Type B pancreatic cell (in vitro differentiated cells): ENCODE measurements at regions not wholly inside any gene's neighbourhood (a gene's known extent, or its start where the extent isn't known, plus 50 kb on each side); places are given as distances from the start of the nearest gene placed in this dataset.

Source experiments
- DNase-seq: peaks from one replicate; pipeline ENCODE4 v3.0.0; 2021; ENCODE audit warnings: mixed read lengths; ENCODE audit not compliant: unreplicated experiment; ENCODE audit errors: extremely low spot score
- H3K27ac Mint-ChIP-seq: 2 replicates; pipeline ENCODE4 v1.8.0; 2021; ENCODE audit warnings: mild to moderate bottlenecking, mixed read lengths
- H3K27me3 Mint-ChIP-seq: 2 replicates; pipeline ENCODE4 v1.8.0; 2021; ENCODE audit warnings: mixed read lengths
- H3K36me3 Mint-ChIP-seq: 2 replicates; pipeline ENCODE4 v1.8.0; 2021; ENCODE audit warnings: mixed read lengths
- H3K4me1 Mint-ChIP-seq: one replicate; pipeline ENCODE4 v1.8.0; 2021; ENCODE audit warnings: mixed read lengths; ENCODE audit not compliant: unreplicated experiment
- H3K4me3 Mint-ChIP-seq: 2 replicates; pipeline ENCODE4 v1.8.0; 2021; ENCODE audit warnings: mild to moderate bottlenecking, mixed read lengths
- H3K9me3 Mint-ChIP-seq: 2 replicates; pipeline ENCODE4 v1.8.0; 2021; ENCODE audit warnings: mixed read lengths
- CTCF ChIP-seq: fragments of 200-600 bp; sonication (generic); conservative IDR thresholded peaks from 2 replicates; pipeline ENCODE4 v1.5.0; 2021; ENCODE audit warnings: antibody characterized with exemption, mild to moderate bottlenecking

- no peaks in the 10 kb centered on the region for H3K4me1 Mint-ChIP-seq
- H3K4me3 Mint-ChIP-seq, result no peak overlapping the region
- DNase-seq, result no peak
- H3K9me3 Mint-ChIP-seq, result peaks cover 5% of the 10 kb centered on the region
- H3K27me3 Mint-ChIP-seq, result no peaks in the 10 kb centered on the region
- no peaks in the 10 kb centered on the region for H3K36me3 Mint-ChIP-seq
- H3K27ac Mint-ChIP-seq, result no peak overlapping the region
- no peak for TF ChIP-seq CTCF
Measured at GRCh38 chr13:65400702-65401101, 1829.4 kb downstream of the PCDH9 start.

- H3K4me1 Mint-ChIP-seq, result no peaks in the 10 kb centered on the region
- no peak overlapping the region for H3K27ac Mint-ChIP-seq
- no peak overlapping the region for H3K4me3 Mint-ChIP-seq
- no peak for DNase-seq
- no peaks in the 10 kb centered on the region for H3K27me3 Mint-ChIP-seq
- H3K9me3 Mint-ChIP-seq, result peaks cover 4% of the 10 kb centered on the region
- no peaks in the 10 kb centered on the region for H3K36me3 Mint-ChIP-seq
- TF ChIP-seq CTCF, result no peak
Measured at GRCh38 chr13:65387743-65388347, 1842.3 kb downstream of the PCDH9 start.

GRCh38 chr13:65378943-65379519 lies 1851.1 kb downstream of the PCDH9 start:
- Mint-ChIP-seq H3K9me3 (peaks cover 7% of the 10 kb centered on the region), H3K27me3 (no peaks in the 10 kb centered on the region), H3K4me1 (no peaks in the 10 kb centered on the region), H3K4me3 (no peak overlapping the region), H3K36me3 (no peaks in the 10 kb centered on the region), H3K27ac (no peak overlapping the region)
- DNase-seq, result no peak
- TF ChIP-seq CTCF, result no peak

GRCh38 chr13:65378484-65378883 lies 1851.7 kb downstream of the PCDH9 start:
- Mint-ChIP-seq H3K9me3 (peaks cover 7% of the 10 kb centered on the region), H3K27ac (no peak overlapping the region), H3K36me3 (no peaks in the 10 kb centered on the region), H3K4me1 (no peaks in the 10 kb centered on the region), H3K27me3 (no peaks in the 10 kb centered on the region), H3K4me3 (no peak overlapping the region)
- no peak for DNase-seq
- no peak for TF ChIP-seq CTCF

- no peaks in the 10 kb centered on the region for H3K4me1 Mint-ChIP-seq
- no peak for TF ChIP-seq CTCF
- no peaks in the 10 kb centered on the region for H3K27me3 Mint-ChIP-seq
- no peaks in the 10 kb centered on the region for H3K36me3 Mint-ChIP-seq
- H3K4me3 Mint-ChIP-seq, result no peak overlapping the region
- no peak overlapping the region for H3K27ac Mint-ChIP-seq
- no peak for DNase-seq
- no peaks in the 10 kb centered on the region for H3K9me3 Mint-ChIP-seq
Measured at GRCh38 chr13:65368832-65369231, 1861.3 kb downstream of the PCDH9 start.
